Kidney epithelial cell (primary cell): ENCODE measurements at regions not wholly inside any gene's neighbourhood (a gene's known extent, or its start where the extent isn't known, plus 50 kb on each side); places are given as distances from the start of the nearest gene placed in this dataset.

Experiments used
- DNase-seq: peaks from one replicate; pipeline ENCODE4 v3.0.0-alpha.2; 2010; ENCODE audit warnings: low read depth
- H3K27me3 ChIP-seq: 2 replicates; pipeline ENCODE4 v1.6.0; 2011; ENCODE audit warnings: low read length; ENCODE audit not compliant: control insufficient read depth, insufficient read depth
- H3K36me3 ChIP-seq: 2 replicates; pipeline ENCODE4 v1.5.1; 2011; ENCODE audit warnings: low read length; ENCODE audit not compliant: control insufficient read depth, insufficient read depth
- H3K4me3 ChIP-seq: 2 replicates; pipeline ENCODE4 v1.5.1; 2011; ENCODE audit warnings: low read depth, mild to moderate bottlenecking, control low read depth, low read length
- TF ChIP-seq, protein P1 (sequence below): IDR thresholded peaks from 2 replicates; pipeline ENCODE4 v1.5.1; 2011; ENCODE audit warnings: mild to moderate bottlenecking, moderate library complexity, low read length, control low read depth, inconsistent platforms; ENCODE audit not compliant: insufficient read depth, poor library complexity, severe bottlenecking

DNA sequence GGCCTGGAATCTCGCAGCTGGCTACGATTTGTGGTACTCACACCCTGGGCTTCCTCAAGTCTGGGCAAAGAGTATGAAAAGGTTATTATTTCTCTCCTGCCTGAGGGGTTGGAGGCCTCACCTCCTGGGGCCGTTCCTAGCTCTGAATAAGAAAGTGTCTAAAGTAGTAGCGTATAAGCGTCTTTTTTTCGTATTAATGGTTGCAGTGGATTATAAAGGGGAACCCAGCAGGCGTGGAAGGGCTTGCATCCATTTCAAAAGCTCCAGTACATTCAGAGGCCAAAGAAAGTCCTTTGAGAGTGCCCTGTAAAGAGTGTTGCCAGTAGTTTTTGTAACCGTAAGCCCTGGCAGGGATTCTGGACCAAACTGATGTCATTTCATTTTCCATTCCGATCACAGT is 72.2 kb upstream of the MPHOSPH6 start:
- Histone ChIP-seq H3K36me3 (no peaks in the 10 kb centered on the region), H3K27me3 (no peaks in the 10 kb centered on the region), H3K4me3 (no peak overlapping the region)
- DNase-seq: no peak
- TF ChIP-seq, protein P1, sequence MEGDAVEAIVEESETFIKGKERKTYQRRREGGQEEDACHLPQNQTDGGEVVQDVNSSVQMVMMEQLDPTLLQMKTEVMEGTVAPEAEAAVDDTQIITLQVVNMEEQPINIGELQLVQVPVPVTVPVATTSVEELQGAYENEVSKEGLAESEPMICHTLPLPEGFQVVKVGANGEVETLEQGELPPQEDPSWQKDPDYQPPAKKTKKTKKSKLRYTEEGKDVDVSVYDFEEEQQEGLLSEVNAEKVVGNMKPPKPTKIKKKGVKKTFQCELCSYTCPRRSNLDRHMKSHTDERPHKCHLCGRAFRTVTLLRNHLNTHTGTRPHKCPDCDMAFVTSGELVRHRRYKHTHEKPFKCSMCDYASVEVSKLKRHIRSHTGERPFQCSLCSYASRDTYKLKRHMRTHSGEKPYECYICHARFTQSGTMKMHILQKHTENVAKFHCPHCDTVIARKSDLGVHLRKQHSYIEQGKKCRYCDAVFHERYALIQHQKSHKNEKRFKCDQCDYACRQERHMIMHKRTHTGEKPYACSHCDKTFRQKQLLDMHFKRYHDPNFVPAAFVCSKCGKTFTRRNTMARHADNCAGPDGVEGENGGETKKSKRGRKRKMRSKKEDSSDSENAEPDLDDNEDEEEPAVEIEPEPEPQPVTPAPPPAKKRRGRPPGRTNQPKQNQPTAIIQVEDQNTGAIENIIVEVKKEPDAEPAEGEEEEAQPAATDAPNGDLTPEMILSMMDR: no peak

DNA sequence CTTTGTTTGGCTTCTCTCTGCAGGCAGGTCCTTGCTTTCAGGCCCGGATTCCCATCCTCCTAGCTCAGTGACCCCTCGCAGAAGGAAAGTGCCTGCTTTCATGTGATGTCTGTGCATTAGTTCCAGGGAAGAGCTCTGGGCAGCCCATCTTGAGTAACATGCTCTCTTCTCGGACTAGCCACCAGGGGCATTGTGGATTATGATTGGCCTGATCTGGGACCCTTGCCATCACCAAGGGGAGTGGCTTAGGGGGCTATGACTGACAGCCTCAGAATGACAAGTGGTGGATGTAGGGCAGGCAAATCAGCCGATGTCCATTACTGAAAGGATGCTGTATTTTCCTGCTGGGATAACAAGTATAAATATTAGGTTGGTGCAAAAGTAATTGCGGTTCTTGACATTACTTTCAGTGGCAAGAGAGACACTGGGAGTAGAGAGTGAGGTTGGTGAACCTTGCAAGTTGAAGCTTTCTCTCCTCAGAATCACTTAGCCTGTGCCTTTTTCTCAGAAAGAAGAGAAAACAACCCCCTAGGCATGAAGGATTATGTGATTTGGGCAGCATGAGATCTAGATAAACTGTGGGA is 71.5 kb upstream of the MPHOSPH6 start:
- DNase-seq: no peak

DNA sequence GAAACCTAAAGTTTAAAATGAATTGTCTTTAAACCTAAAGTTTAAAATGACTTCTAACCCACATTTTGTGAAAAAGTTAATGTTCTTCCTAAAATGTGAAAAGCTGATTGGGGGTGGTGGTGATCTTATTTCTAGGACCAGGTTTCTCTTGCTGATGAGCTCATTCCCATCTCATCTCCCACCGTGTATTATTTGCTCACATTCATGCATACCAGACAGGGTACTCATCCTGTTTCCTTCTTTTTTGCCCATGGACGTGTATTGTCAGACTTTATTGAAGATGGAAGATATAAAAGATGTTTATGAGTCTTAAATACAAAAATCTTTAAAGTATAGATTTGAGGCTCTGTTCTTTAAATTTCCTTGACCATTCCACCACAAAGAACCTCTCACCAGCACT is 70.1 kb upstream of the MPHOSPH6 start:
- TF ChIP-seq, protein P1: no peak
- Histone ChIP-seq H3K36me3 (no peaks in the 10 kb centered on the region), H3K4me3 (no peak overlapping the region), H3K27me3 (no peaks in the 10 kb centered on the region)
- DNase-seq: no peak

More for the DNA sequence above, 71.5 kb upstream of the MPHOSPH6 start:
- no peak overlapping the region for H3K4me3 ChIP-seq
- no peaks in the 10 kb centered on the region for H3K36me3 ChIP-seq
- no peaks in the 10 kb centered on the region for H3K27me3 ChIP-seq
- TF ChIP-seq, protein P1: no peak

DNA sequence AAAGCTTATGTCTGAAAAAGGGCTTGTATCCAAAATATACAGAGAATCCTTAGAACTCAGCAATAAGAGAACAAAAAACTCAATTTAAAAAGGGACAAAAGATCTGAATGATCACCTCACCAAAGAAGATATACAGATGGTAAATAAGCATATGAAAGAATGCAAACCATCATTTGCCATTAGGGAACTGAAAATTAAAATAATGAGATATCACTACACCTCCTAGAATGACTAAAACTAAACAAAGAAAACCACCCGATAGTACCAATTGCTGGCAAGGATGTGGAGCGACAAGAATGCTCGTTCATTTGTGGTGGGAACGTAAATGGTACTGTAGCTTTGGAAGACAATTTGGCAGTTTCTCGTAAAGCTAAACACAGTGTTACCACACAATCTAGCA is 66.9 kb upstream of the MPHOSPH6 start:
- Histone ChIP-seq H3K4me3 (no peak overlapping the region), H3K36me3 (no peaks in the 10 kb centered on the region), H3K27me3 (no peaks in the 10 kb centered on the region)
- no peak for DNase-seq
- TF ChIP-seq, protein P1: no peak

DNA sequence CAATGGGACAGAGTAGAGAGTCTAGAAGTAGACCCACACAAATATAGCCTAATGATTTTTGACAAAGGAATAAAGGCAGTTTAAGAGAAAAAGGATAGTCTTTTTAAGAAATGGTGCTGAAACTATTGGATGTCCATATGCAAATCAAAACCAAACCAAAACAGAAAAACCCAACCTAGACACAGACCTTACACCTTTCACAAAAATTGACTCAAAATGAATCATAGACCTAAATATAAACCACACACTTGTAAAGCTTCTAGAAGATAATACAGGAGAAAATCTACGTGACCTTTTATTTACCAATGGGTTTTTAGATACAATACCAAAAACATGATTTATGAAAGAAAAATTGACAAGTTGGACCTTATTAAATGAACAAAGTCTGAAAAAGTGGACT is 66.4 kb upstream of the MPHOSPH6 start:
- Histone ChIP-seq H3K27me3 (no peaks in the 10 kb centered on the region), H3K36me3 (no peaks in the 10 kb centered on the region), H3K4me3 (no peak overlapping the region)
- no peak for DNase-seq
- TF ChIP-seq, protein P1: no peak

DNA sequence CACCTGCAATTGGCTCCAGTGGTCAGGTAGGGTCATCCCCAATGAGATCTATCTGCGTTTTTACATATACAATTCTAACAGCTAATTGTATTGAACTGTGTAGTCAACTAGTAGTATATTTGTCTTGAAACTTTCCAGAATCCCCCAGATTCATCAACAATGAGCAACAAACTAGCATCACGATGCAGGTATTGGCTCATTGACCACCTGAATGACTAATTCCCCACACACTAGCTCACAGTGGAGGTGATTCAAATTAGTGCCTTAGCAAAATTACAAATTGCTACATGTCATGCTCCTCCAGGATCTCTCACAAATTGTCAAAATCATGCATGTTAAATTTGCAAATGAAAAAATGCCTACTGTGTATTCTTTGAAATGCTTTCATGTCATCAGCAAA is 62.8 kb upstream of the MPHOSPH6 start:
- DNase-seq: no peak
- H3K36me3 ChIP-seq: no peaks in the 10 kb centered on the region
- no peak overlapping the region for H3K4me3 ChIP-seq
- TF ChIP-seq, protein P1: no peak
- no peaks in the 10 kb centered on the region for H3K27me3 ChIP-seq
